UCSD-AML1 (cell line): ENCODE measurements at regions not wholly inside any gene's neighbourhood (a gene's known extent, or its start where the extent isn't known, plus 50 kb on each side); places are given as distances from the start of the nearest gene placed in this dataset.

Experiments
- DNase-seq: peaks from one replicate; lab custom pipeline; 2025; ENCODE audit not compliant: unreplicated experiment; lab: John Stamatoyannopoulos, UW

- DNase-seq = no peak
Observed at GRCh38 chr6:157769776-157770426, 53.1 kb upstream of the SNX9 start.

DNA sequence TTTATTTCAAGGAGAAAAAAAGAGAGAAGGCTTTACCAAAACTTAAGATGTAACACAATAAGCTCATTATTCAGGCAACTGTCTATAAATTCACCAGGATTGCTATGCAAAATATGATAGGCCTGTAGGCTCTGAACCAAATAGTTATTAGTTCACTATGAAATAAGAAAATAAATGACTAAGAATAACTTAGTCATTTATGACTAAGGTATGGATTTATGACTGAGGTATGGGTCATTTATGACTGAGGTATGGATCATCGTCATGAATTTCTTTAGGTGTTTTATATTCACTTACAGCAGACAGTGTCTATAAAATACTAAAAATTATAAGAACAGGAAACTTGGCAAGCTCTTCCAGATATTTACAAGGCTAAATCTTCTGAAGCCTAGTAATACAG lies 52.1 kb upstream of the SNX9 start:
- no peak for DNase-seq

GRCh38 chr6:157772820-157773219 lies 50.2 kb upstream of the SNX9 start:
- DNase-seq = no peak
